ENCODE measurements at regions not wholly inside any gene's neighbourhood (a gene's known extent, or its start where the extent isn't known, plus 50 kb on each side); places are given as distances from the start of the nearest gene placed in this dataset.

DNA sequence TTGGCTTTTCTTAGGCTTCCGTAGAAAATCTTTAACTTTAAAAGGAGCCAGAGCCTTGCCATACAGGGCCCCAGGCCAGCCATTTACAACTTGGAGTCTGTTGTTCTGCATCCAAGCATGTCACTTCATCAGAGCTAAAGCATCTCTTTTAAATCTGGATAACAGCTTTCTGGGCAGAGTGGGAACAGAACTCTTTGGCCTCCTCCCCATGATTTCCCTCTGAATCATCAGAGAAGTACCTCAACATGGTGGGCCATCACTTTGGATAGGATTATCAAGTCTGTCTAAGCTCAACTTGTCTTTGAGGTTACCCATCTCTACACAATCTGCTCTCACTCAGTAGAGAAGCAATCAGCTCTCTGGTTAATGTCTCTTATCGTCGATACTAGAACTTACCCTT lies 170.9 kb downstream of the SLC6A15 start:
- no peak for DNase-seq (ENCODE audit: low read depth)

DNA sequence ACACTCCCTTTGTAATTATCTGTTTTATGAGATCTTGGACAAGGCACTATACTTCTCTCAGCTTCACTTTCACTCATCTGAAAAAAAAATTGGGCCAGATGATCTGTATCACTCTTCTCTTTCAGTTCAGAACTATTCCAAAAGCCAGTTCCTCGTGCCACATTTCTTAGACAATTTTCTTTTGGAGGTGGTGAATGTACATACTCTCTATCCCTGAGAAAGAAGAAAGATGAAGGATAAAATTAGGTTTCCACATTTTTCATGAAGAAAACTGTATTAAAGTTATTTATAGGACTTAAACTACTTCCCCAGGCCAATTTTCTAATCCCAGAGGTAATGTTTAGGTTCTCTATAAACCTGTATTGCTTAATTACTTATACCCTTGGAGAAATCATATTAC lies 171.6 kb downstream of the SLC6A15 start:
- no peak for DNase-seq (ENCODE audit: low read depth)

DNA sequence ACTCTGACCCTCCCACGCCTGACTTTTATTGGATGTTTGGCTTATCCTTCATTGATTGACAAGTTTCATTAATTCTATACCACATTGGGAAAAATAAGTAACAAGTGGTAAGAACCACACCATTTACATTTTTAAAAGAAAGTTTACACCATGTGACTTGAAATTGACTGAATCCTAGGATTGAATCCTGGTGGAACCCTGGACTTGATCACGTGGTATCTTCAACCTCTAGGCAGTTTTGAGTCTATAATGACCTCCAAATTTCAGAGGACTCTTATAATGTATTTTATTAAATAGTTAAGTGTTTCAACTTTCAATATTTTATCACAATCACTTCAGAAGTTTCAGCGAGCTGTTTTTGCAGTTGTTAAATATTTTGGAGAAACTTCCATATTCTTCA lies 172.0 kb downstream of the SLC6A15 start:
- no peak for DNase-seq (ENCODE audit: low read depth)

DNA sequence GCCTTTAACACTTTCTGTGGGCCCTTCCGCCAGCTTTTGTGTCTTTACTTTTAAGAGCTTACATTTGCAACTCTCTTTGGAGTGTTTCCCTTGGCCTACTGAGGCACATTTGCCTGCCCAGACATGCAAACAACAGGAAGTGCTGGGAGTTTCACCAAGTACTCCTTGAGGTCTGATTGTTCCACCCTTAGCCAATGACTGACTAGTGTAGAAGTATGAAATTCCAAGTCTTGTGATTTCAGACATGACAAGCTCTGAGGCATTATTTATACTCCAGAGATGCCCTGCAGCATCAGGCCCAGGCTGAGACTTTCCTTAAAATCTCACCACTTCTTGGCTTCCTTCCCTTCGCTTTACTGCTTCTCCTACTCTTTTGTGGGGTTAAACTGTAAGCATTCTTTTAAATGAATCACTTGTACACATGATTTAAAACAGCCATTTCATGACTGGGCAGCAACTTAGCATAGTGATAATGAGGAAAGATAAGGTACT lies 174.1 kb downstream of the SLC6A15 start:
- DNase-seq (ENCODE audit: low read depth): peak; percentile 6

DNA sequence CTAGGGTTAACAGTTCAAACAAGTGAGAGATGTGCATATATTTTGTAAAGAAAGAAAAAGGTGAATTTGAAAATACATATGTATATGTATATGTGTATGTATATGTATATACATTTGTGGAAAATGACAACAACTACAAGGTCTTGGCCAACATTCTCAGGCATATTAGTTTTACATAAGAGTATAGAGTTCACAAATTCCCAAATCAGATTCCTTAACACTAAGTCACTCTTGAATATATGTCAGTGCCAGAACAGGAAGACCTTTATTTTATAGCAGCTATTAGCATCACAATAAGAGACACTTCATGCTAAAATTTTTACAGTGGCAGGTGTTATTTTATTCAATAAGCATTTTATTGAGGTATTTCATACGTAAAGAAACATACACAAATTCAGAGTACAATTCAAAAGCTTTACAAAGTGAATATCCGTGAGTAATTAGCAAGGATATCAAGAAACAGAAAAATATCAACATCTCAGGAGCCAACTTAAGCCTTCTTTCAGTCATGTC lies 179.7 kb downstream of the SLC6A15 start:
- DNase-seq (ENCODE audit: low read depth): no peak

DNA sequence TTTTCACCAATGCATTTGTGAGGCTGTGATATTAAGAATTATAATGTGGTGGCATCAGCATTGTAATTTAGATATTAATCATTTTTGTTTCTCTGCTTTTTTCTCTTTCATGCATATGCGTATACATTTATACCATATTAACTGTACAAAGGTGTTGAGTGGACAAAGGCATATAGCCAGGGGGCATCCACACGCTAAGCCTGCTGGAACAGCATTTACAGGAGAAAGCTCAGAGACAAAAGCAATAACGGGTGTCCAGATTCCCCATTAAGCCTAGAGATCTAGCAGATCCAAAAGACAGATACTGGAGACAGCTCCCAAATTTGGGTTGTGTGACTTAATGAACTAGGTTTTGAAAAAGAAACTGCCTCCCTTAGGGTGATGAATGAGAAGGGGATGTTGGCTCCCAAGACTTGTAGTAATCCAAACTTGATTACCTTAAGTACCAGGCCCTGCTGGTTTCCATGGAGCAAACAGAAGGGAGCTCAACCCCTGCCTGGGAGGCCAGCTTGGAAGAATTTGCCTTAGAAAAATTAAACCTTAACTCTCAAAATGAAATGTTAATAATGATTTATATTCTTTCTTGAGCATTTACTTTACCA lies 181.9 kb downstream of the SLC6A15 start:
- no peak for DNase-seq (ENCODE audit: low read depth)

DNA sequence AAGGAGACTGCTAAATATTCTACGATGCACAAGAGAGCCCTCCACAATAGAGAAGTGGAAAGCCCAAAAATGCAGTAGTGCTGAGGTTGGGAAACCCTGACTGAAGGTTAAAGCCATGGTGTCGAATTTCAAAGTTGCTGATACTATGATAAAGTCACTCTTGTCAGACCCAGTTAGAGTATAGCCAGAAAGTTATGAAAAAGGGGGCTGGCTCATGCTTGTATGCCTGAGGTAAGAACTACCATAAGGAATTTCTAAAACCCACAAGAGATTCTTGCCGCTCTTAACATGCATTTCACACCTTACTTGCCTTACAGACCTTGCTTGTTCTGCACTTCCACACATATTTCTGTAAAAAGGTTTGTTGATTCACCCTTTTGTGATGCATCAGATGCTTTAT lies 184.6 kb downstream of the SLC6A15 start:
- DNase-seq (ENCODE audit: low read depth): peak; percentile 3

DNA sequence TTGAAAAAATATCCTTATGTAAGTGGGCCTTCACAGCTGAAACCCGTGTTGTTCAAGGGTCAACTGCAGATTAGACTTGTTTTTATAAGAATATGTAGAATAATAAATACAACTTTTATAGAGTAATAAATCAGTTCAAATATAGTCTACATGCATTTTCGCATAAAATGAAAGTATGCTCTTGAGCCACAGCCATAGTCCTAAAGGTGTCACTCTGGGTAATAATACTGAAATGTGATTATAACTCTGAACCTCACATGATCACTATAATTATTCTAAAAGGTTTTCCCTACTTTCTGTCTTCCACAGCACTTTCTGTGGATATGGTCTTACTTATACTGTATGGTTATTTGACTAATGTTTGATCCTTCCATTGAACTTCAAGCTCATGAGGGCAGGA lies 185.8 kb downstream of the SLC6A15 start:
- no peak for DNase-seq (ENCODE audit: low read depth)

DNA sequence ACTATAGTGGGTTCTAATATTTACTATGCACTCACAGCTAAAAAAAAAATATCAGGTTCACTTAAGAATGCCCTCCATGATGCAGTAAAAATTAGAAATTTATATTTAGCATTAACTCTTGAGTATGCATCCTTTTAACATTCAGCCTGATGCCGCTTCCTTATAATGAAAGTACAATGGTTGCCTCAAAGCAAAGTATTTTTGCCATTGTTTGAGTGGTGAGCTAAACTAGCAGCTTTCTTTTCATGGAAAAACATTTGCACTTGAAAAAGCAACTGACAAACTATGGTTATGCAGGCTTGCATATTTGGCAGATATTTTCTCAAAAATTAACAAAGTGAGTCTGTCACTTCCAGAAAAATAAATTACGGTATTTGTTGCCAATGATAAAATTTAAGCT lies 188.6 kb downstream of the SLC6A15 start:
- no peak for DNase-seq (ENCODE audit: low read depth)

DNA sequence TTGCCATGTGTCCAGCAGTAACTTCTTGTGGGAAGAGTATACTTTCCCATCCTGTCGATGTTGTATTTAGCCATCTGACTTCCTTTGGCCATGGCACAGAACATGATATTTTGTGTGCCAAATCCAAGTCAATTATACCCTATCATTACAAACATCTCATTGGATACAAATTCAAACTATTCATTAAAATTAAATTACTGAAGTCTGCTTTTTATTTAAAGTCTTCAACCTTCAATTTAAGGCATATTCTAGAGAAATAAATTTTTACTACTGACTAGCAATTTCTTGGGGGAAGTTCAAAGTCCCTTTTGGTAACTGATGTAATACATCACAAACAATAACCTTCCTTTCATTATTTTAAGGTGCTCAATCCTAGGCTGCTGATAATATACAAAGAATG lies 192.6 kb downstream of the SLC6A15 start:
- no peak for DNase-seq (ENCODE audit: low read depth)

DNA sequence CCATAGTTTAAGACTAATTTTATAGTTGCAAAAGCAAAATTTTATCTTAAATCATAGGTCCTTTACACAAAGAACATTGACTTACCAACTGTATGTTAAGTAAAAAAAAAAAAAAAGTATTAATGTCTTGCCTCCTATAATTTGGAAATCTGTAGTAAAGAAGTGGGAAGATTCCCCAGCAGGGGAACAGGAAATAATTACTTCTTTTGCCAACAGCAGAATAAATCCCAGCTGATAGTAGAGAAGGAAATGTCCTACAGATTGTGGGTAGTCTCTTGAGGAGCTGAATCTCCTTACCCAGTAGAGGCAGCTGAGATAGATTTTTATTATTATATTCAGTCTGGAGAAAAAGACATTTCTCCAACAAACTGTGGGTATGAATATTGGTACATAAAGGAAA lies 193.7 kb downstream of the SLC6A15 start:
- DNase-seq (ENCODE audit: low read depth): no peak

DNA sequence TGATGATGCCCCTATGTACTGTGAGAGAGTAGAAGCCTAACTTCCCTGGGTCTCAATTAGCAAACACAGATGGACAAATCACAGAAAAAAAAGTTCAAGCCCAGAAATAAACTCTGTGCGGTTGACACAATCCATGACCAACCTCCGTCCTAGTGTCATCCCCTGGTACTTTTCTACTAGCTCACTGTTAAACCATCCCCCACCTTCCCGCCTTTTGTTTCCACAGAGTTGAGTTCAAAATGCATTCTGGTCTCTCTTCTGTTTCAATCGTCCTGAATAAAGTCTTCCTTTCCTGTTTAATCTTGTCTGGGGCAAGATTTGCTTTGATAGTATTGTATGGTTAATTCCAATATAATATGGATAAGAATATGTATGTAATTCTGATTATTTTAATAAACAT lies 199.9 kb downstream of the SLC6A15 start:
- DNase-seq (ENCODE audit: low read depth): no peak

DNA sequence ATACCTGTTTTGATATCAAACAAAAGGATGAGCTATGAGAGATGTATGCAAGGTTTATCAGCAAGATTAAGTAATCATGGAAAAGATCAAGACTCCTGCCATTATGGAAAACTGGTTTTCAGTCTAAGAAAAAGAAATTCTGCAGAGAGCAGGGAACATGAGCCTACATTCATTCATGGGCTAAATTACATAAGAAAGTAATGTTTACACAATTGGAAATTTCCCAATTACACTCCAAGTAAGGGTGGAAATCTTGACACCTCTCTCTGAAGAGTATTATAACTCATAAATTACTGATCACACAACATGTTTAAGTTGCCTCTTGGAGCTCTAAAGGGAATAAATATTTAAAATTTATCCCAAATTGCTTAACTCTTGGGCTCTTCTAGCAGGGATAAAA lies 206.2 kb downstream of the SLC6A15 start:
- DNase-seq (ENCODE audit: low read depth): no peak

DNA sequence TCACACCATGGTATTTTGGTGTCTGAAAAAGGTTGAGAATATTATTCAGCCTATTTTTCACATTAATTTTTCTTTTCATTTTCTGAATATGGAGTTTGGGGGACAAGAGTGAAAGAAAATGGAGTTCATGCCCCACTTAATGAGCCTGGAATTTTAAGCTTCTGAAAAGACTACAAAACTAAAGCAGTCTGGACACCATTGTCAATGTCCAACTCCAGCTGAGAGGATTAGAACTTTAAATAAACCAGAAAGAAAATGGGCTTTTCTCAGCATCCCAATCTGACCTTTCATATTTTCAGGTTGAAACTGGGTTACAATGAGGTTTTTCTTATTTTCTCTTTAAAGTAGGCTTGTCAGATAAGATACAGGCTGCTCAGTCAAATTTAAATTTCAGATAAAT lies 207.7 kb downstream of the SLC6A15 start:
- no peak for DNase-seq (ENCODE audit: low read depth)

DNA sequence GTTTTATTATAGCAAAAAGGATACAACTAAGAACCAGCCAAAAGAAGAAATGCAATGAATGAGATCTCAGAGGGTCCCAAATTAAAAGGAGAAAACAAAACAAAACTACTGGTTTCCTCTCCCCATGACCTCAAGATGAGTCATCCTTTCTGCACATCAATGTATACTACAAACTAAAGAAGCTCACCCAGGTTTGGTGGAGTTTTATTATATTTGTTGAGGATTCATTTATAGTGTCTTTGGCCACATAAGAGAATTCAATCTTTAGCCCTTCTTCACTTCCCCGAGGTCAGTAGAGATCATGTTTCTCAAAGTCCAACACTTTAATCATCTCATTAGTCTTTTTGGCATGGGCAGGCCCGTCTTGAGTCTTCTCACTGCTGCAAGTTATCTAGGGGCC lies 210.6 kb downstream of the SLC6A15 start:
- DNase-seq (ENCODE audit: low read depth): no peak

DNA sequence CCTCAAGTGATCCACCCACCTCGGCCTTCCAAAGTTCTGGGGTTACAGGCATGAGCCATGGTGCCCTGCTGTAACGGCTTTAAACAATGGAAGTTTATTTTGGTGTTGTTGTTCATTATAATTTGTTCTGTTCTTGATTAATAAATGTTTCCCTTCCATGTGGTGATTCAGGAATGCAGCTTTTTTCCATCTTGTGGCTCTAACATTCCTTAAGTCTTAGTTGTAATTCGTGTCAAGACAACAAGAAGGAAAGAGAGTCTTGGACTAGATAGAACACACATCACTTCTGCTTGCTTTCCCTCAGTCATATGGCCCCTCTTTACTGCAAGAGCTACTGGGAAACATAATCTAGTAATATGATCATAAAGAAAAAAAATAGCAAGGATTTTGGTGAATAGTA lies 211.6 kb downstream of the SLC6A15 start:
- DNase-seq (ENCODE audit: low read depth): no peak

DNA sequence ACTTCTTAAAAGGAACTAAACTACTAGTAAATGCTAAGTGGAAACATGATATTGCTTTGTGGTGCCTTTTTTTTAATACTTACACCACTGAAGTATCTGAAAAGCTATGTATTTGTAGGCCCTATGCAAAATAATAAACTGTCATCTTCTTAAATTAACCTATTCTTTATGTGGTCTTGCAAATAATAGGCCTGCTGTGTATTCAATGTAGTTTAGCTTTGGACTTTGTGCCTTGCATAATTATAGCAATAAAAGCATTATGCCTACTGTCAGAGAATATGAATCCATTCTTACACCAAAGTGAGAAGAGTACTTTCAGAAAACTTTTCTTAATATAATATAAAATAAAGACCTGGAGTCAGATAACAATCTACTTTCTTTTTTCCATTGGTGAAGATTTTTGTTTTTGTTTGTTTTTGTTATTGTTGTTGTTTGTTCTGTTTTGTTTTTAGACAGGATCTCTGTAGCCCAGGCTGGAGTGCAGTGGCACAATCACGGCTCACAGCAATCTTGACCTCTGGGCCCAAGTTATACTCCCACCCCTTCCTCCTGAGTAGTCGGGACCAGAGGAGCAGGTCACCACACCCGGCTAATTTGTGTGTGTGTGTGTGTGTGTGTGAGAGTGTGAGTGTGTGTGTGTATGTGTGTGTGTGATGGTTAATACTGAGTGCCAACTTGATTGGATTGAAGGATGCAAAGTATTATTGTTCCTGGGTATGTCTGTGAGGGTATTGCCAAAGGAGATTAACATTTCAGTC lies 213.8 kb downstream of the SLC6A15 start:
- no peak for DNase-seq (ENCODE audit: low read depth)

DNA sequence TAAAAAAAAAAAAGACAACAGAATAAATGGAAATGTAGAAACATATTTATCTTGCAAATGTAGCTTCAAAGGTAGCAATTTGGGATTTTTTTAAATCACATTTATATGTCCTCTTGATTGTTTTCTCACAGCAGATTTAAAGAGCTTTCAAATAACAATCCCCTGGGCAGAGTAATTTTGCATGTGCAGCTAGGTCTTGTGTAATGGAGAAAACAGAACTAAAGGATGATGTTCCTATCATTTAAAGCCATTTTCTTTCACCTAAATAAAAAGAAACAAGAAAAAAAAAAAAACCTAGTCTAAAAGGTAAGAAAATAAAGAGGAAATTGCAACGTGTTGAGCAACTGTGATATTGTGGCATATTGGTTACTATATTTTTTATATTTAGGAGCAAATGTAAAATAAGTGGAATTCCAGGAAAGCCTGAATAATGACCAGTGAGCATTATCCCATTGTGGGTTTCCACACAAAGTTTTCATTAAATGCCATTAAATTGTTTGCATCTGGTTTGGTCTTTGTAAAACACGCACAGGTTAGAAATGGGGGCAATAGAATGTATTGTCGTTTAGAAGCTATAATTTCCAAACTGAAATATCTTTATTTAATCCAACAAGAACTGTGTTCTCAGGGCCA lies 215.6 kb downstream of the SLC6A15 start:
- DNase-seq (ENCODE audit: low read depth): no peak

DNA sequence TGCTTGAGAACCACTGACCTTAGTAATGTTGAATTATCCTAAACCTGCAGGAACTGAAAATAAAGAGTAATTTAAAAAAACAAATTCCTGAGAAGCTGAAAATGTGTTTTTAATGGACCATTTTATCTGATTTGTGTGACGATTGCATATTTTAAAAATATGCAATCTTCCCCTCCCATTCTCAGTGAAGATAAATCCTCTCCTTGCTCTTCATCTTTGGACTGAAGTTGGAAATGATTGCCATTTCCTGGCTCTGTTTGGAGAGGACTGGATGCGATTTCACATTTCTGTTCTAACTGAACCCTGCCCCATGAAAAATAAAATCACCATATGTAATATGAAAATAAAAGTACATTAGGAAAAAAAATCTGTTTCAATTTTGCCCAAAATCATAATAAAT lies 216.3 kb downstream of the SLC6A15 start:
- no peak for DNase-seq (ENCODE audit: low read depth)

DNA sequence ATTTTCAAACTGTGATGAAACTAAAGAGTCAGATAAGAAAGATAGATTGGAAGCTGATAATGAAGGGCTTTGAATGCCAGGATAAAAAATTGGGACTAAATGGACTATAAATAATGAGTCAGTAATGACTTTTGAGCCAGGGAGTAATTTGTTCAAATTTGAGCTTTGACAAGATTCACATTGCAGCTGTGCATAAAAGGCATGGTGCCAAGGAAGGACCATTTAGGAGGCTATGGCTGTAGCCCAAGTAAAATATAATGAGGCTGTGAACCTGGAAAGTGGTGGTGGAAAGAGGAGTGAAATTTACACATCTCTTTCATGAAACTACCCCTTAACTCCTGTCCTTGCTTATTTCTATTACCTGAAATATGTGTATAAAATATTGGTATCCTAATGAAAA lies 218.5 kb downstream of the SLC6A15 start:
- peak; percentile 8 for DNase-seq (ENCODE audit: low read depth)

DNA sequence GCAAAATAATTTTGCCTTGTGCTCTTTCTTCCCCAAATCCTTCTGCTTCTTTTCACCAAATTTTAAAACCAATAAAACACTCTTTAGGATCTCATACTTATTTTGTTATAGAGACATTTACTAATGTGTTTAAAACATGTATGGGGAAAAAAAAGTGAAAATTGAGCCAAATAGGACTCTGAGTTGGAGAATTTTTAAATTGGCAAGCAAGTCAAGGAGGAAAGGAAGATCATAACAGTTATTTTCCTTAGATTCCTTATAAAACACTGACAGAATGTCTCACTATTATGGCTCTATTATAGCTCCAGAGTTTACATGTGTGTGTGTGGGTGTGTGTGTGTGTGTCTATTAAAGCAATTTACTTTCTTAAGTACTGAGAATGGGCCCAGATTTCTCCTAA lies 220.5 kb downstream of the SLC6A15 start:
- DNase-seq (ENCODE audit: low read depth): no peak

DNA sequence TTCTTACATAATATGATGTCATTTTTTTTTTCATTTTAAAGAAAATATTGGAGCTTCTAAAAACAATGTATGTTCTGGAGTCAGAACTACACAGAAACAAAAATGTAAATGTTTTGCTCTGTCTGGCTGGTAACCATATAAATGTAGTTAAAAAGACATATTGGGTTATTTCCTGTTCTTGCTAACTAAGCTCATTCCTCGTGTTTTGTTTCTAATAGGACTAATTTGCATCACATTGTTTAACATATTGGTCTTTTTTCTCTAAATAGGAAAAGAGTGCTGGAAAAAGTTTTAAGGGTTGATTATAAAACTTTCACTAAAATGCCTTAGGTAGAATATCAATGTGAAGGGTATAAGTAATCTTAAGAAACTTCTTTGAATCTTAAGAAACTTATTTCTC lies 221.3 kb downstream of the SLC6A15 start:
- DNase-seq (ENCODE audit: low read depth): no peak

DNA sequence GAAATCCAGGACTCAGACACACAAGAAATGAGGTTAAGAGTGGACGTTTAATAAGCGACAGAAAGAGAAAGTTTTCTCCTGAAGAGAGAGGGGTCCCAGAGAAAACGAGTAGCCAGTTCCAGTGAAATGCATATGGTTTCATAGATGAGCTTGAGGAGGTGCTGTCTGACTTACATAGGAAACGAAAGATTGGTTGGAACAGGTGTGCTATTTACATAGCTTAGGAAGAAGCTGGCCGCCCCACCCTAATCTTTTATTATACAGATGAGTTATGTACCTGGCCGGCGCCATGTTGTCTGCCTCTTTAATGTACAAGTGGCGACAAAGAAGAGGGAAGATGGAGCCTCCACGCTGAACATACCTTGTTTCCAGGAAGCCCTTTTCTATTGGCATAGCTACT lies 223.0 kb downstream of the SLC6A15 start:
- DNase-seq (ENCODE audit: low read depth): no peak

All from myocyte (in vitro differentiated cells).